NT2/D1 (cell line): ENCODE measurements at regions not wholly inside any gene's neighbourhood (a gene's known extent, or its start where the extent isn't known, plus 50 kb on each side); places are given as distances from the start of the nearest gene placed in this dataset.

Experiments used
- SUZ12 ChIP-seq: IDR thresholded peaks from 2 replicates; pipeline ENCODE4 v1.6.1; 2011; ENCODE audit not compliant: insufficient read length, insufficient read depth; ENCODE audit errors: extremely low read depth
- YY1 ChIP-seq: IDR thresholded peaks from 2 replicates; pipeline ENCODE4 v1.6.1; 2011; ENCODE audit not compliant: insufficient read length, insufficient read depth

- TF ChIP-seq YY1 (no peak), SUZ12 (no peak)
Observed at GRCh38 chr5:127993476-127993875, 90.1 kb upstream of the SLC12A2 start.
